Breast epithelium (tissue), 4 donors: ENCODE measurements at regions not wholly inside any gene's neighbourhood (a gene's known extent, or its start where the extent isn't known, plus 50 kb on each side); places are given as distances from the start of the nearest gene placed in this dataset.

ENCODE experiments used
- DNase-seq, 2 donors: peaks; one replicate each; pipeline ENCODE4 v3.0.0-alpha.2; 2019; ENCODE audit warnings: low spot score in 2 of 2
- H3K27ac ChIP-seq, 2 donors: fragments of 200-600 bp; sonication (generic) in 1 of 2; one replicate each; pipeline ENCODE4 v1.5.1; 2016 to 2019; ENCODE audit warnings: mild to moderate bottlenecking in 1 of 2
- H3K27me3 ChIP-seq, 2 donors: fragments of 200-600 bp; sonication (generic) in 1 of 2; one replicate each; pipeline versions ENCODE4 v1.5.1 to v1.6.0; 2017 to 2019; ENCODE audit warnings: control low read depth in 1 of 2, mild to moderate bottlenecking in 1 of 2
- H3K36me3 ChIP-seq: fragments of 200-600 bp; one replicate; pipeline ENCODE4 v1.5.1; 2019
- H3K4me1 ChIP-seq, 2 donors: fragments of 200-600 bp; sonication (generic); one replicate each; pipeline ENCODE4 v1.5.1; 2016 to 2019; ENCODE audit warnings: control low read depth in 1 of 2
- H3K4me3 ChIP-seq, 3 donors: fragments of 200-600 bp; sonication (generic); 1 replicate in 2 of 3; 2 replicates in 1 of 3; pipeline ENCODE4 v1.5.1; 2016 to 2019; ENCODE audit warnings: mild to moderate bottlenecking in 3 of 3, moderate library complexity in 2 of 3
- H3K9me3 ChIP-seq, 2 donors: fragments of 200-600 bp; sonication (generic) in 1 of 2; one replicate each; pipeline ENCODE4 v1.5.1; 2016 to 2019; ENCODE audit warnings: control low read depth in 1 of 2
- POLR2A ChIP-seq: fragments of 450-650 bp; IDR thresholded peaks from one replicate; pipeline ENCODE4 v1.6.1; 2016; ENCODE audit warnings: antibody characterized with exemption, mild to moderate bottlenecking, moderate library complexity
- POLR2AphosphoS5 ChIP-seq, 3 donors: sonication (generic); formaldehyde crosslinking; IDR thresholded peaks; one replicate each; pipeline ENCODE4 v1.6.1; 2017; ENCODE audit warnings: antibody characterized with exemption in 3 of 3
- intact Hi-C: fragments of 100-400 bp; cut with DNase I; formaldehyde crosslinking; loops from one replicate; pipeline ENCODE4 v1.15.1; 2023; ENCODE audit warnings: low total_unique reads
- TF ChIP-seq, protein P1 (sequence below), 3 donors: fragments of 450-650 bp; IDR thresholded peaks; one replicate each; pipeline ENCODE4 v1.5.1; 2016 to 2017; ENCODE audit warnings: antibody characterized with exemption in 3 of 3, mild to moderate bottlenecking in 3 of 3, moderate library complexity in 3 of 3

DNA sequence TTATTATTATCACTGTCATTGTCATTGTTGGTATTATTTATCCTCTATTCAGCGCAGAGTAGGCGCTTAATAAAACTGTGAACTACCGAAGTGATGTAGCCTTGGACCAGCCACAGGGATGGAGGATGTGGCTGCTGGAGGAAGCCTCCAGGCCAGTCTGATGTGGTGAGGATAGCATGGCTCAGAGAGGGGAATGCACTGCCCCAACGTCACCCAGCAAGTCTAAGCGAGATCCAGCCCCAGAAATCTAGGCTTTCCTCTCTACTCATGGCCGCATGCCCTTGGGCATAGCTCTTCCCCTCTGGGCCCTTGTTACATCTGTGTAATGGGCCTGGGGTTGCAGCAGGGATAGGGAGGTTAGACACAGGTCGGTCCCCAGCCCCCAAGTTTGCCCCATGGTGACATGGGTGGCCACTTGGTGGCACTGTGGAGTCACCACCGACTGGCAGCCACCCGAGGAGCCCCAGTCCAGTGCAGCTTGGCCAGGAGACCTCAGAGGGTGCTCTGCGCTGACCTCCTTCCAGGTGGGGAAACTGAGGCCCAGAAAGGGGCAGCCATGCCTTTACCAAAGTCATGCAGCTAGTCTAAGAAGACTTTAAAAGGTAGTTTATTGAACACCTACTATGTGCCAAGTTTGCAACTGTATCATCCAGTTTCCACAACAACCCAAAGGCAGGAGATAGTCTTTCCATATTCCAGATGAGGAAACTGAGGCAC lies 395.7 kb downstream of the MN1 start:
- Histone ChIP-seq H3K36me3 (no peaks in the 10 kb centered on the region), H3K9me3 (peaks cover 0 to 4% of the 10 kb centered on the region in 2 donors), H3K27me3 (peaks cover 0 to 3% of the 10 kb centered on the region in 2 donors), H3K4me1 (no peaks in the 10 kb centered on the region), H3K4me3 (no peak overlapping the region), H3K27ac (no peak overlapping the region)
- no peak for TF ChIP-seq POLR2A
- TF ChIP-seq, protein P1, sequence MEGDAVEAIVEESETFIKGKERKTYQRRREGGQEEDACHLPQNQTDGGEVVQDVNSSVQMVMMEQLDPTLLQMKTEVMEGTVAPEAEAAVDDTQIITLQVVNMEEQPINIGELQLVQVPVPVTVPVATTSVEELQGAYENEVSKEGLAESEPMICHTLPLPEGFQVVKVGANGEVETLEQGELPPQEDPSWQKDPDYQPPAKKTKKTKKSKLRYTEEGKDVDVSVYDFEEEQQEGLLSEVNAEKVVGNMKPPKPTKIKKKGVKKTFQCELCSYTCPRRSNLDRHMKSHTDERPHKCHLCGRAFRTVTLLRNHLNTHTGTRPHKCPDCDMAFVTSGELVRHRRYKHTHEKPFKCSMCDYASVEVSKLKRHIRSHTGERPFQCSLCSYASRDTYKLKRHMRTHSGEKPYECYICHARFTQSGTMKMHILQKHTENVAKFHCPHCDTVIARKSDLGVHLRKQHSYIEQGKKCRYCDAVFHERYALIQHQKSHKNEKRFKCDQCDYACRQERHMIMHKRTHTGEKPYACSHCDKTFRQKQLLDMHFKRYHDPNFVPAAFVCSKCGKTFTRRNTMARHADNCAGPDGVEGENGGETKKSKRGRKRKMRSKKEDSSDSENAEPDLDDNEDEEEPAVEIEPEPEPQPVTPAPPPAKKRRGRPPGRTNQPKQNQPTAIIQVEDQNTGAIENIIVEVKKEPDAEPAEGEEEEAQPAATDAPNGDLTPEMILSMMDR (IDR thresholded peaks at IDR 0.05) = peak; percentile 26 to 75 (median 65)
- DNase-seq = peak in 1 of 2 donors; percentile 63
- intact Hi-C loops = no loop called here

DNA sequence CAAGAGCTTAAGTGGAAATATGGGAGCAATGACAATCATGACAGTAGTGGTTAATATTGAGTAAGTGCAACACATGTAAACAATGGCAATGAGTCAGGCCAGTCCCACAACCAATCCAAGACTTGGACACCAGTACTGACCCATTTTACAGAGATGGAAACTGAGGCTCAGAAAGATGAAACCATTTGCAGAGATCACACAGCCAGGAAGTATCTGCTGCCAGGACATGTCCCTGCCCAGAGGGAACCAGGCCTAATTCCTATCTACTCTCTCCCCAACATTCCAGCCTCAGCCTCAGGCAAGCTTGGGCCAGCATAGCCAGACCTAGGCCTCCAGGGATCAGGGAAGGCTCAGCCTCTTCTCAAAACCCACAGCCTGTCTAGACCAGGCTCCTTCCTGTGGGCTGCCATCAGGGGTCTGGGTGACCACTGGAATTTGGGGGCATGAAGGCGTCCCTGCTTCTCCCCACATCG lies 395.1 kb downstream of the MN1 start:
- no peak for DNase-seq
- Histone ChIP-seq H3K27ac (no peak overlapping the region), H3K9me3 (peaks cover 0 to 4% of the 10 kb centered on the region in 2 donors), H3K27me3 (no peaks in the 10 kb centered on the region), H3K4me3 (no peak overlapping the region), H3K36me3 (no peaks in the 10 kb centered on the region), H3K4me1 (no peaks in the 10 kb centered on the region)
- intact Hi-C loops = no loop called here
- TF ChIP-seq POLR2A (no peak), POLR2AphosphoS5 (IDR thresholded peaks at IDR 0.05) (no peak)
- TF ChIP-seq, protein P1 (IDR thresholded peaks at IDR 0.05) = no peak

DNA sequence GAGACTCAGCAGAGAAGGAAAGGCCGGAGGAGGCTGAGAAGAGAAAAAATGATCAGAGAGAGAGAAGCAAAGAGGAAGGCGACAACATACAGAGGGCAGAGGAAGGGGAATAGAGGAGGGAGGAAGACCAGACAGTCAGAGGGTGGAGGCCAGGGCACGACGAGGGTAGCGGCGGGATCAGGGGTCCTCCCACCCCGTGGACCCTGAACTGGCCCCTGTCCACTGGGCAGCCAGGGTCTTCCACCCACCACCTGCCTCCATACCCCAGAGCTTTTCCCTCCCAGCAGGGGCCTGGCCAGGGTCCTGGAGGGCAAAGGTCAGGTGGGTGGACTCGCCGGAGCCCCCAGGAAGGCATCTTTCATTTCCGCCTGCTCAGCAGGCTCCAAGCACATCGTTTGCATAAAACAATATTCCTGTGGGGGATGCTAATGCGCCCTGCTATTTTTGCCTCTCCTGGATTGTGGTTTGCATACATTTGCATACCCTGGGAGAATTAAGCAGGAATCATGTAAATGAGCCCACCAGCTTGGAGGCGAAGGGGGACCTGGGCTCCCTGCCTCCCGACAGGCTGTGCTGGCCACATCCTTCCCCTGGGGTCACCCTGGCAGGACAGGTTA lies 394.1 kb downstream of the MN1 start:
- Histone ChIP-seq H3K36me3 (no peaks in the 10 kb centered on the region), H3K27ac (no peak overlapping the region), H3K4me3 (no peak overlapping the region), H3K9me3 (peaks cover 0 to 4% of the 10 kb centered on the region in 2 donors), H3K4me1 (no peaks in the 10 kb centered on the region), H3K27me3 (no peaks in the 10 kb centered on the region)
- no peak for TF ChIP-seq POLR2AphosphoS5 (IDR thresholded peaks at IDR 0.05)
- intact Hi-C loops = no loop called here
- no peak for DNase-seq

DNA sequence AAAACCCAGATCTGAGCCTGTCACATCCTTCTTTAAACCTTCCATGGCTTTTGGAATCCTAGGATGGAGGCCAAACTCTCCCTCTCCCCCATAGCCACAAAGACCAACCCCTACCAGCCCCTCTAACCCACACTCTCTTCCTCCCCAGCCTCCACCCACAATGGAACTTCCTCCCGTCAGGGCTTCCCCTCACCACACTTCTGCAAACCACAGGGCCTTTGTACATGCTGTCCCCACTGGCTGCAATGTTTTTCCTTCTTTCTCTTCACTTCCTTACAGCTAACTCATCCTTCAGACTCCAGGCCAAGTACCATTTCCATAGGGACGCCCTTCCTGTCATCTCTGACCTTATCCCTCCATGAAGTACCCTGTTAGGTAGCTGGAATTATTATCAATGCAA lies 393.5 kb downstream of the MN1 start:
- Histone ChIP-seq H3K4me3 (no peak overlapping the region), H3K27ac (no peak overlapping the region), H3K36me3 (no peaks in the 10 kb centered on the region), H3K4me1 (no peaks in the 10 kb centered on the region), H3K9me3 (no peaks in the 10 kb centered on the region), H3K27me3 (no peaks in the 10 kb centered on the region)
- no peak for DNase-seq
- intact Hi-C loops = no loop called here
- TF ChIP-seq, protein P1 (IDR thresholded peaks at IDR 0.05) = no peak
- no peak for TF ChIP-seq POLR2AphosphoS5 (IDR thresholded peaks at IDR 0.05)
- TF ChIP-seq POLR2A = no peak

DNA sequence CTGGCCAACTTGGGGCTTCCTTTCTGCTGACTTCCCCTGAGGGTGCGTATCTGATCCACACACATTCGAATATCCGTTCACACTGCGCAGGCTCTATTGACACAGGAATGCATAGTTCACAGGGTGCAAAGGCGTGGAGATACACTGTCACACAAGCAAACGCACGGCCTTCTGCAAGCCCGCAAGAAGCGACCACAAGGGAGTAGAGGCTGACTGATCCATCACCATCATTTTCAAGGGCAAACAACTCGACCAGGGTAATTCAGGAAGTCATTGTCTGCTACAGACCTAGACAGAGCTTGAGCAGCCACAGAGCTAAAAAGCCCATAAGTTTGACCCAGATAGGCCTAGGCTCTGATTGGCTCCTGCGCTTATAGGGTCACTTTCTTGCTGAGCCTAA lies 392.3 kb downstream of the MN1 start:
- Histone ChIP-seq H3K27ac (no peak overlapping the region), H3K4me3 (no peak overlapping the region), H3K27me3 (no peaks in the 10 kb centered on the region), H3K4me1 (no peaks in the 10 kb centered on the region), H3K9me3 (no peaks in the 10 kb centered on the region), H3K36me3 (no peaks in the 10 kb centered on the region)
- DNase-seq = no peak
- TF ChIP-seq, protein P1 (IDR thresholded peaks at IDR 0.05) = no peak
- TF ChIP-seq POLR2A (no peak), POLR2AphosphoS5 (IDR thresholded peaks at IDR 0.05) (no peak)
- intact Hi-C loops = no loop called here
